GM23338 (cell line): ENCODE measurements at regions not wholly inside any gene's neighbourhood (a gene's known extent, or its start where the extent isn't known, plus 50 kb on each side); places are given as distances from the start of the nearest gene placed in this dataset.

Experiments used
- ATAC-seq: fragments of 200-7000 bp; cut with Tn5 transposase; 3 replicates; pipeline ENCODE4 v1.9.1; 2020
- DNase-seq: peaks from one replicate; pipeline ENCODE4 v3.0.0-alpha.2; 2015; ENCODE audit warnings: low spot score
- H2AFZ ChIP-seq: fragments of 200-600 bp; sonication (generic); 2 replicates; pipeline ENCODE4 v1.8.0; 2016; ENCODE audit warnings: antibody characterized with exemption, mild to moderate bottlenecking, moderate library complexity
- H3F3A ChIP-seq: fragments of 200-600 bp; sonication (generic); replicated peaks from 2 replicates; pipeline ENCODE4 v1.8.0; 2017; ENCODE audit warnings: antibody characterized with exemption, mixed run types, low read depth
- H3K27ac ChIP-seq: fragments of 200-600 bp; sonication (generic); 2 replicates; pipeline ENCODE4 v1.6.1; 2016; ENCODE audit warnings: low read depth
- H3K27me3 ChIP-seq: fragments of 200-600 bp; sonication (generic); 2 replicates; pipeline ENCODE4 v1.8.0; 2016; ENCODE audit warnings: mild to moderate bottlenecking, mixed run types, moderate library complexity; ENCODE audit not compliant: insufficient read depth
- H3K36me3 ChIP-seq: fragments of 200-600 bp; sonication (generic); 2 replicates; pipeline ENCODE4 v1.8.0; 2016; ENCODE audit warnings: mild to moderate bottlenecking; ENCODE audit not compliant: insufficient read depth
- H3K4me1 ChIP-seq: fragments of 200-600 bp; sonication (generic); 2 replicates; pipeline ENCODE4 v1.8.0; 2016; ENCODE audit warnings: mild to moderate bottlenecking, moderate library complexity; ENCODE audit not compliant: insufficient read depth
- H3K4me2 ChIP-seq: fragments of 200-600 bp; sonication (generic); 2 replicates; pipeline ENCODE4 v1.7.1; 2017; ENCODE audit warnings: mixed run types
- H3K4me3 ChIP-seq: fragments of 200-600 bp; sonication (generic); 2 replicates; pipeline ENCODE4 v1.6.1; 2016; ENCODE audit warnings: mixed run types
- H3K79me2 ChIP-seq: fragments of 200-600 bp; sonication (generic); replicated peaks from 2 replicates; pipeline ENCODE4 v1.8.0; 2017; ENCODE audit warnings: mild to moderate bottlenecking; ENCODE audit not compliant: insufficient read depth
- H3K9me2 ChIP-seq: fragments of 200-600 bp; sonication (generic); 2 replicates; pipeline ENCODE4 v1.8.0; 2017; ENCODE audit not compliant: insufficient read depth
- H4K20me1 ChIP-seq: fragments of 200-600 bp; sonication (generic); replicated peaks from 2 replicates; pipeline ENCODE4 v1.8.0; 2017; ENCODE audit warnings: mild to moderate bottlenecking; ENCODE audit not compliant: insufficient read depth
- H3K27ac Mint-ChIP-seq: 2 replicates; pipeline ENCODE4 v1.8.0; 2020; ENCODE audit warnings: inconsistent platforms, mild to moderate bottlenecking, moderate library complexity, mixed read lengths
- H3K27me3 Mint-ChIP-seq: 3 replicates; pipeline ENCODE4 v1.8.0; 2022; ENCODE audit warnings: low read depth, mild to moderate bottlenecking, moderate library complexity, mixed read lengths, inconsistent platforms; ENCODE audit not compliant: insufficient read depth, poor library complexity
- H3K36me3 Mint-ChIP-seq: 3 replicates; pipeline ENCODE4 v1.8.0; 2021; ENCODE audit warnings: low read depth, mild to moderate bottlenecking, inconsistent platforms, moderate library complexity, mixed read lengths
- H3K4me1 Mint-ChIP-seq: 3 replicates; pipeline ENCODE4 v1.8.0; 2020; ENCODE audit warnings: mild to moderate bottlenecking, inconsistent platforms, mixed read lengths
- H3K4me3 Mint-ChIP-seq: 3 replicates; pipeline ENCODE4 v1.8.0; 2021; ENCODE audit warnings: moderate library complexity, mild to moderate bottlenecking, inconsistent platforms, mixed read lengths
- H3K9me3 Mint-ChIP-seq: 3 replicates; pipeline ENCODE4 v1.8.0; 2020; ENCODE audit warnings: moderate library complexity, mild to moderate bottlenecking, inconsistent platforms, mixed read lengths
- EZH2 ChIP-seq: fragments of 200-600 bp; sonication (generic); IDR thresholded peaks from one replicate; pipeline ENCODE4 v1.8.0; 2017; ENCODE audit warnings: antibody characterized with exemption, mild to moderate bottlenecking, low read depth; ENCODE audit not compliant: unreplicated experiment
- EZH2phosphoT487 ChIP-seq: fragments of 200-600 bp; sonication (generic); IDR thresholded peaks from one replicate; pipeline ENCODE4 v1.8.1; 2018; ENCODE audit warnings: antibody characterized with exemption; ENCODE audit not compliant: unreplicated experiment
- JUNB ChIP-seq: IDR thresholded peaks from one replicate; pipeline ENCODE4 v1.6.1; 2016; ENCODE audit warnings: antibody characterized with exemption; ENCODE audit not compliant: unreplicated experiment
- NANOG ChIP-seq: IDR thresholded peaks from 2 replicates; pipeline ENCODE4 v1.6.1; 2016; ENCODE audit warnings: antibody characterized with exemption, borderline replicate concordance
- POLR2AphosphoS5 ChIP-seq: IDR thresholded peaks from 2 replicates; pipeline ENCODE4 v1.6.1; 2016; ENCODE audit warnings: antibody characterized with exemption, low read depth
- STAT1 ChIP-seq: IDR thresholded peaks from one replicate; pipeline ENCODE4 v1.6.1; 2016; ENCODE audit warnings: antibody characterized with exemption; ENCODE audit not compliant: unreplicated experiment
- ZNF114 ChIP-seq: fragments of 250-450 bp; sonication (Bioruptor Pico); IDR thresholded peaks from 2 replicates; pipeline ENCODE4 v1.5.0; 2020; ENCODE audit warnings: mild to moderate bottlenecking, moderate library complexity
- ZNF331 ChIP-seq: fragments of 250-450 bp; sonication (Bioruptor Pico); IDR thresholded peaks from 2 replicates; pipeline ENCODE4 v1.5.0; 2020; ENCODE audit warnings: low read depth, mild to moderate bottlenecking, moderate library complexity
- TF ChIP-seq, protein P1 (sequence below), 2 experiments: fragments of 200-600 bp in 1 of 2; sonication (generic) in 1 of 2; conservative IDR thresholded peaks; 2 replicates each; pipeline versions ENCODE4 v1.5.1 to v1.6.1; 2016 to 2017; ENCODE audit warnings: antibody characterized with exemption in 2 of 2, low read depth in 2 of 2, mild to moderate bottlenecking in 2 of 2, moderate library complexity in 1 of 2
- TF ChIP-seq, protein P2 (sequence below): fragments of 250-450 bp; sonication (Bioruptor Pico); IDR thresholded peaks from 2 replicates; pipeline ENCODE4 v1.5.0; 2020; ENCODE audit warnings: mild to moderate bottlenecking, moderate library complexity
- TF ChIP-seq, protein P3 (sequence below): IDR thresholded peaks from 2 replicates; pipeline ENCODE4 v1.6.1; 2016; ENCODE audit warnings: antibody characterized with exemption
- TF ChIP-seq, protein P4 (sequence below): IDR thresholded peaks from one replicate; pipeline ENCODE4 v1.6.1; 2018; ENCODE audit warnings: antibody characterized with exemption; ENCODE audit not compliant: unreplicated experiment

DNA sequence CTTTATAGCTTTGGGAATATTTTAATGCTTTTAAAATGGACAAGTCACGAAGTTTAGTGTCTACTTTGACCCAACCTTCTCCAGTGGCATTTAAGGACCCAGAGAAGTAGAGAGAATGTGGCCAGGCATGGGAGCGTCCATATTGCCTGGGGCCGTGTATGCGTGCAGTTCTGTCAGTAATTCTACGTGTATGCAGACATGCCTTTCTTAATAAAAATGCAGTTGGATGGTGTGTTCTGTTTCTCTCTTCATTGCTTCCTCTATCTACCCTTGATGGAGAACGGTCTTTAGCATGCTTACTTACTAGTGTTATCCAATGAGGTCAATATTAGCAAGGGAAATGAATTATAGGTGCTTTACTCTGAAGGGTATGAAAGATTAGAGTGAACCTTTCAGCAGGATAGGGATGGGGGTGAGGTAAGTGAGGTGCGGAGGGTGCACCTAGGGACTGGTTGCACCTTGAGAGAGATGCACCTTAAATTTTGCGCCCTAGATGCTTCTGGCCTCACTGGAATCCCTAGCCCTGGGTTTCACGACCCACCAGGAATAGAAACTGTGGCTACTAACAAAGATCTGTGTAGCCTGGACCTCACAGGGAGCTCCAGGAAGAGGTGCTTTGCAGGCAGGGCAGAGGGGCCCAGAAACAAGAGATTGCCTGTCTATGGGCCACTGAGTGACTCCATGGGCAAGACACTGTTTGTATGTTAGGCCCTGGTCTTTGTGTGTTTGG is 194.3 kb downstream of the MYCN start:
- Histone ChIP-seq H3K4me1 (peaks cover 8% of the 10 kb centered on the region; the same call in 1 of the 2 replicates), H3K27ac (no peak overlapping the region), H3K9me2 (peaks cover 23% of the 10 kb centered on the region), H4K20me1 (no peaks in the 10 kb centered on the region), H2AFZ (no peak overlapping the region), H3K79me2 (no peaks in the 10 kb centered on the region), H3K4me2 (no peak overlapping the region), H3K27me3 (no peaks in the 10 kb centered on the region), H3K36me3 (no peaks in the 10 kb centered on the region), H3F3A (no peaks in the 10 kb centered on the region), H3K4me3 (no peak overlapping the region)
- H3K4me3 Mint-ChIP-seq = no peak overlapping the region
- no peaks in the 10 kb centered on the region; the same call in 2 of the 3 replicates for H3K36me3 Mint-ChIP-seq
- no peak overlapping the region for H3K27ac Mint-ChIP-seq
- ATAC-seq (no peak), DNase-seq (no peak)
- 0 out of 3 replicates have a peak, but pooled peaks cover 2% of the 10 kb centered on the region for H3K9me3 Mint-ChIP-seq
- TF ChIP-seq ZNF114 (CRISPR knock-in tag) (no peak), POLR2AphosphoS5 (no peak), EZH2 (no peak), EZH2phosphoT487 (no peak), STAT1 (no peak), JUNB (no peak), NANOG (no peak), ZNF331 (CRISPR knock-in tag) (no peak)
- TF ChIP-seq, protein P1, sequence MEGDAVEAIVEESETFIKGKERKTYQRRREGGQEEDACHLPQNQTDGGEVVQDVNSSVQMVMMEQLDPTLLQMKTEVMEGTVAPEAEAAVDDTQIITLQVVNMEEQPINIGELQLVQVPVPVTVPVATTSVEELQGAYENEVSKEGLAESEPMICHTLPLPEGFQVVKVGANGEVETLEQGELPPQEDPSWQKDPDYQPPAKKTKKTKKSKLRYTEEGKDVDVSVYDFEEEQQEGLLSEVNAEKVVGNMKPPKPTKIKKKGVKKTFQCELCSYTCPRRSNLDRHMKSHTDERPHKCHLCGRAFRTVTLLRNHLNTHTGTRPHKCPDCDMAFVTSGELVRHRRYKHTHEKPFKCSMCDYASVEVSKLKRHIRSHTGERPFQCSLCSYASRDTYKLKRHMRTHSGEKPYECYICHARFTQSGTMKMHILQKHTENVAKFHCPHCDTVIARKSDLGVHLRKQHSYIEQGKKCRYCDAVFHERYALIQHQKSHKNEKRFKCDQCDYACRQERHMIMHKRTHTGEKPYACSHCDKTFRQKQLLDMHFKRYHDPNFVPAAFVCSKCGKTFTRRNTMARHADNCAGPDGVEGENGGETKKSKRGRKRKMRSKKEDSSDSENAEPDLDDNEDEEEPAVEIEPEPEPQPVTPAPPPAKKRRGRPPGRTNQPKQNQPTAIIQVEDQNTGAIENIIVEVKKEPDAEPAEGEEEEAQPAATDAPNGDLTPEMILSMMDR (conservative IDR thresholded peaks at IDR 0.05; ENCODE audit: low read depth in 2 of 2) = no peak
- TF ChIP-seq, protein P2, sequence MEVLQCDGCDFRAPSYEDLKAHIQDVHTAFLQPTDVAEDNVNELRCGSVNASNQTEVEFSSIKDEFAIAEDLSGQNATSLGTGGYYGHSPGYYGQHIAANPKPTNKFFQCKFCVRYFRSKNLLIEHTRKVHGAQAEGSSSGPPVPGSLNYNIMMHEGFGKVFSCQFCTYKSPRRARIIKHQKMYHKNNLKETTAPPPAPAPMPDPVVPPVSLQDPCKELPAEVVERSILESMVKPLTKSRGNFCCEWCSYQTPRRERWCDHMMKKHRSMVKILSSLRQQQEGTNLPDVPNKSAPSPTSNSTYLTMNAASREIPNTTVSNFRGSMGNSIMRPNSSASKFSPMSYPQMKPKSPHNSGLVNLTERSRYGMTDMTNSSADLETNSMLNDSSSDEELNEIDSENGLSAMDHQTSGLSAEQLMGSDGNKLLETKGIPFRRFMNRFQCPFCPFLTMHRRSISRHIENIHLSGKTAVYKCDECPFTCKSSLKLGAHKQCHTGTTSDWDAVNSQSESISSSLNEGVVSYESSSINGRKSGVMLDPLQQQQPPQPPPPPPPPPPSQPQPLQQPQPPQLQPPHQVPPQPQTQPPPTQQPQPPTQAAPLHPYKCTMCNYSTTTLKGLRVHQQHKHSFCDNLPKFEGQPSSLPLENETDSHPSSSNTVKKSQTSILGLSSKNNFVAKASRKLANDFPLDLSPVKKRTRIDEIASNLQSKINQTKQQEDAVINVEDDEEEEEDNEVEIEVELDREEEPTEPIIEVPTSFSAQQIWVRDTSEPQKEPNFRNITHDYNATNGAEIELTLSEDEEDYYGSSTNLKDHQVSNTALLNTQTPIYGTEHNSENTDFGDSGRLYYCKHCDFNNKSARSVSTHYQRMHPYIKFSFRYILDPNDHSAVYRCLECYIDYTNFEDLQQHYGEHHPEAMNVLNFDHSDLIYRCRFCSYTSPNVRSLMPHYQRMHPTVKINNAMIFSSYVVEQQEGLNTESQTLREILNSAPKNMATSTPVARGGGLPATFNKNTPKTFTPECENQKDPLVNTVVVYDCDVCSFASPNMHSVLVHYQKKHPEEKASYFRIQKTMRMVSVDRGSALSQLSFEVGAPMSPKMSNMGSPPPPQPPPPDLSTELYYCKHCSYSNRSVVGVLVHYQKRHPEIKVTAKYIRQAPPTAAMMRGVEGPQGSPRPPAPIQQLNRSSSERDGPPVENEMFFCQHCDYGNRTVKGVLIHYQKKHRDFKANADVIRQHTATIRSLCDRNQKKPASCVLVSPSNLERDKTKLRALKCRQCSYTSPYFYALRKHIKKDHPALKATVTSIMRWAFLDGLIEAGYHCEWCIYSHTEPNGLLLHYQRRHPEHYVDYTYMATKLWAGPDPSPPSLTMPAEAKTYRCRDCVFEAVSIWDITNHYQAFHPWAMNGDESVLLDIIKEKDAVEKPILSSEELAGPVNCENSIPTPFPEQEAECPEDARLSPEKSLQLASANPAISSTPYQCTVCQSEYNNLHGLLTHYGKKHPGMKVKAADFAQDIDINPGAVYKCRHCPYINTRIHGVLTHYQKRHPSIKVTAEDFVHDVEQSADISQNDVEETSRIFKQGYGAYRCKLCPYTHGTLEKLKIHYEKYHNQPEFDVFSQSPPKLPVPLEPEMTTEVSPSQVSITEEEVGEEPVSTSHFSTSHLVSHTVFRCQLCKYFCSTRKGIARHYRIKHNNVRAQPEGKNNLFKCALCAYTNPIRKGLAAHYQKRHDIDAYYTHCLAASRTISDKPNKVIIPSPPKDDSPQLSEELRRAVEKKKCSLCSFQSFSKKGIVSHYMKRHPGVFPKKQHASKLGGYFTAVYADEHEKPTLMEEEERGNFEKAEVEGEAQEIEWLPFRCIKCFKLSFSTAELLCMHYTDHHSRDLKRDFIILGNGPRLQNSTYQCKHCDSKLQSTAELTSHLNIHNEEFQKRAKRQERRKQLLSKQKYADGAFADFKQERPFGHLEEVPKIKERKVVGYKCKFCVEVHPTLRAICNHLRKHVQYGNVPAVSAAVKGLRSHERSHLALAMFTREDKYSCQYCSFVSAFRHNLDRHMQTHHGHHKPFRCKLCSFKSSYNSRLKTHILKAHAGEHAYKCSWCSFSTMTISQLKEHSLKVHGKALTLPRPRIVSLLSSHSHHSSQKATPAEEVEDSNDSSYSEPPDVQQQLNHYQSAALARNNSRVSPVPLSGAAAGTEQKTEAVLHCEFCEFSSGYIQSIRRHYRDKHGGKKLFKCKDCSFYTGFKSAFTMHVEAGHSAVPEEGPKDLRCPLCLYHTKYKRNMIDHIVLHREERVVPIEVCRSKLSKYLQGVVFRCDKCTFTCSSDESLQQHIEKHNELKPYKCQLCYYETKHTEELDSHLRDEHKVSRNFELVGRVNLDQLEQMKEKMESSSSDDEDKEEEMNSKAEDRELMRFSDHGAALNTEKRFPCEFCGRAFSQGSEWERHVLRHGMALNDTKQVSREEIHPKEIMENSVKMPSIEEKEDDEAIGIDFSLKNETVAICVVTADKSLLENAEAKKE (CRISPR knock-in tag) = no peak
- TF ChIP-seq, protein P3, sequence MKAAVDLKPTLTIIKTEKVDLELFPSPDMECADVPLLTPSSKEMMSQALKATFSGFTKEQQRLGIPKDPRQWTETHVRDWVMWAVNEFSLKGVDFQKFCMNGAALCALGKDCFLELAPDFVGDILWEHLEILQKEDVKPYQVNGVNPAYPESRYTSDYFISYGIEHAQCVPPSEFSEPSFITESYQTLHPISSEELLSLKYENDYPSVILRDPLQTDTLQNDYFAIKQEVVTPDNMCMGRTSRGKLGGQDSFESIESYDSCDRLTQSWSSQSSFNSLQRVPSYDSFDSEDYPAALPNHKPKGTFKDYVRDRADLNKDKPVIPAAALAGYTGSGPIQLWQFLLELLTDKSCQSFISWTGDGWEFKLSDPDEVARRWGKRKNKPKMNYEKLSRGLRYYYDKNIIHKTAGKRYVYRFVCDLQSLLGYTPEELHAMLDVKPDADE = no peak
- TF ChIP-seq, protein P4, sequence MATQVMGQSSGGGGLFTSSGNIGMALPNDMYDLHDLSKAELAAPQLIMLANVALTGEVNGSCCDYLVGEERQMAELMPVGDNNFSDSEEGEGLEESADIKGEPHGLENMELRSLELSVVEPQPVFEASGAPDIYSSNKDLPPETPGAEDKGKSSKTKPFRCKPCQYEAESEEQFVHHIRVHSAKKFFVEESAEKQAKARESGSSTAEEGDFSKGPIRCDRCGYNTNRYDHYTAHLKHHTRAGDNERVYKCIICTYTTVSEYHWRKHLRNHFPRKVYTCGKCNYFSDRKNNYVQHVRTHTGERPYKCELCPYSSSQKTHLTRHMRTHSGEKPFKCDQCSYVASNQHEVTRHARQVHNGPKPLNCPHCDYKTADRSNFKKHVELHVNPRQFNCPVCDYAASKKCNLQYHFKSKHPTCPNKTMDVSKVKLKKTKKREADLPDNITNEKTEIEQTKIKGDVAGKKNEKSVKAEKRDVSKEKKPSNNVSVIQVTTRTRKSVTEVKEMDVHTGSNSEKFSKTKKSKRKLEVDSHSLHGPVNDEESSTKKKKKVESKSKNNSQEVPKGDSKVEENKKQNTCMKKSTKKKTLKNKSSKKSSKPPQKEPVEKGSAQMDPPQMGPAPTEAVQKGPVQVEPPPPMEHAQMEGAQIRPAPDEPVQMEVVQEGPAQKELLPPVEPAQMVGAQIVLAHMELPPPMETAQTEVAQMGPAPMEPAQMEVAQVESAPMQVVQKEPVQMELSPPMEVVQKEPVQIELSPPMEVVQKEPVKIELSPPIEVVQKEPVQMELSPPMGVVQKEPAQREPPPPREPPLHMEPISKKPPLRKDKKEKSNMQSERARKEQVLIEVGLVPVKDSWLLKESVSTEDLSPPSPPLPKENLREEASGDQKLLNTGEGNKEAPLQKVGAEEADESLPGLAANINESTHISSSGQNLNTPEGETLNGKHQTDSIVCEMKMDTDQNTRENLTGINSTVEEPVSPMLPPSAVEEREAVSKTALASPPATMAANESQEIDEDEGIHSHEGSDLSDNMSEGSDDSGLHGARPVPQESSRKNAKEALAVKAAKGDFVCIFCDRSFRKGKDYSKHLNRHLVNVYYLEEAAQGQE = no peak
- no peaks in the 10 kb centered on the region for H3K27me3 Mint-ChIP-seq
- H3K4me1 Mint-ChIP-seq = peaks cover 8% of the 10 kb centered on the region
